ENCODE measurements at regions not wholly inside any gene's neighbourhood (a gene's known extent, or its start where the extent isn't known, plus 50 kb on each side); places are given as distances from the start of the nearest gene placed in this dataset.

DNA sequence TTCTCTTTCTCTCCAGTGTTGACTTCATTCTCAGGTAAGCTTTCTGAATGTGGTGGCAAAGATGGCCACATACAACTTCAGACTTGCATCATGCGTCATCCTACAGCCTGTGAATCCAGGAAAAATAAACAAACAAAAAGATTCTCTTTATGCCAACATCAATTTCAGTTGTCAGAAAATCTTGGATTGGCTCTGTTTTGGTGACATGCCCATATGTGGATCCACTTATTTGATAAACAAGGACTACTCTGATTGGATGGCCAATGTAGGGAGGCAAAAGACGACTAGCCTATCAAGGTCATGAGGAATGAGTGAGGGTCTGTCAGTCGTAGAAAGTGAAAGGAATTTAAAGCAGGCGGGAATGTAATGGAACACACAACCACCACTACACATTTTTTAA, 866.6 kb downstream of the USP25 start:
- DNase-seq: no peak

DNA sequence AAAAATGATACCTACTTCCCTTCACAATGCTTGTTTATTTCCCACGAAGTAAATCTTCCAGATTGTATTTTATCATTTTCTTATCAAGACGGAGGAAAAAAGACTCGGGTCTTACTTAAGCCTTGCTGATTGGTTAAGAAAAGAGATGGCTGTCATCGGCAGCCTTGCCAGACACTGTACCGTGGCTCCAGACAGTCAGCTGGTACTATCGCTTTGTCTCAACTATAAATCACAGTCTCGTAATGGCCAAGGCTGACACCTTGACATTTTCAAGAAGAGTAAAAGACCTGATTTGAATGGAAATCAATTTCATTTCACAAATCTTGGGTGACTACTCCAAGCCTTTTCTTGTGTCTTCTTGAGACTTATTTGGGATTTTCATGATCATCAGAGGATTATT, 868.0 kb downstream of the USP25 start:
- no peak for DNase-seq

DNA sequence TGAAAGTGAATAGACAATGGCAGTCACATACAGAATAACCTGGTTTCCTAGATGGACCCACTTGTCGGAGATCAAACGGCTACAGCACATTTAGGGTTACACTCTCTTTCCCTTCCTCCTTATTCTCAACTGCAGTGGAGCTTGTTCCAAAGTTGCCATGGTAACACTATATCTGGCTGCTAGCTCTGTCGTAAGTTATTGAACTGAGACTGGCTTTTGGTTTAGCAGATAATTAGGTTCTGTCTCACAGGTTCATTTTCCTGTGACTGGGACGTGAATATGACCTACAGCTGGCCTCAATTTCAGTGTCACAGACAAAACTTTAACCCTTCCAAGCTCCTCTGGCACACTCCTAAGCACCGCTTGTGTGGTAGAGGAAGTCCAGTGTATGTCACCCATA, 875.8 kb downstream of the USP25 start:
- DNase-seq: no peak

DNA sequence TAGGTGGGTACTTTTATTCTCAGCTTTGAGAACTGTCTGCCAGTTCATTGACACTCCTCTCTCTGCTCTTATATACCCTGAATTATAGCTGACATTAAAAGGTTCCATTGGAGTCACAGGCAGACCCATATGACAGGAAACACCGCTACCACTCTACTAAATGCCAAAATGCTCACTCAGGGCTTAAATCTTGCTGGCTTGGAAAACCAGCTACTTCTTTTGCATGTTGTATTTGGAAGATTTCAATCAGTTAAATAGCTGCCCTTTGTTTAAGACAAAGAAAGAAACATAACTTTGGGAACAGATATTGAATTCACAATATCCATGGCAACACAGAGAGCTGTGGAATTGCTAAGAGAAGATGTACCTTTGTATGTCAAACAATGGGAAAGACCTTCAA, 876.5 kb downstream of the USP25 start:
- DNase-seq: no peak

DNA sequence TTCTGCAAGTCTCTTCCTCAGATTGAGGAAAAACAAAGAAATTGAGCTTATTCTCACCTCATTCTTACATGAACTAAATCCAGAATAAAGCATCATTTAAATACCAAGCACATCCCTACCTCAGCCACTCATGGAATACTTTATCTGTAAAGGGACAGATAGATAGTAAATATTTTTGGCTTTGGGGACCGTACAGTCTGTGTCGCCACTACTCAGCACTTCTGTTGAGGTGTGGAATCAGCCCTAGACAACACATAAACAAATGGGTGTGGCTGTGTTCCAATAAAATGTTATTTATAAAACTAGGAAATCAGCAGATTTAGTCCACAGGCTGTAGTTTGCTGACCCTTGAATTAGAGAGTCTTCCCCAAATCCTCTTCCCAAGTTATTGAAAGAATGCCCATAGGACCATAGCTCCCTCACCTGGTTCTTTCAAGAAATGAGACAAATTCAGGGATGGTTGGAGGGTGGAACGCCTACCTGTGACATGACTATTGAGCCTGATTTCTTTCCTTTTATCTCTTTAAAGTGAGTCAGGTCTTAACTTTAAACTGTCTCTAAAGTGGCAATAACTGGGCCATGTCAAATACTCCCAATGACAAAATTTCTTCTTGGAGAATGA, 878.5 kb downstream of the USP25 start:
- no peak for DNase-seq

DNA sequence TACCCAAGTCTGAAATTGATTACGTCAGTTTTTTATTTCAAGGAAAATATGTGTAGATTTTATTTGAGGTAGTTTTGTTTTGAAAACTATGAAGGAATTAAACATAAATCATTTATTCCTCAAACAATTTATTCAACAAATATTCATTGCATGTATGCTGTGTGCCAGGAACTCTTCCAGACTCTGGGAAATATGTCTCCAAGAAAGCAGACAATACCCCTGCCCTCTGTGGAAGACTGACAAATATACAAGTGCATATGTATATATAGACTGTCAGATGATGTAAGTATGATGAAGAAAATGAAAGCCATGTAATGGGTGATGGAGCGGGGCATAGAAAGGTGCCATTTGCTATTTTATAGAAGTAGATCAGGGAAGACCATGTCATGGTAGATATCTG, 889.5 kb downstream of the USP25 start:
- no peak for DNase-seq

DNA sequence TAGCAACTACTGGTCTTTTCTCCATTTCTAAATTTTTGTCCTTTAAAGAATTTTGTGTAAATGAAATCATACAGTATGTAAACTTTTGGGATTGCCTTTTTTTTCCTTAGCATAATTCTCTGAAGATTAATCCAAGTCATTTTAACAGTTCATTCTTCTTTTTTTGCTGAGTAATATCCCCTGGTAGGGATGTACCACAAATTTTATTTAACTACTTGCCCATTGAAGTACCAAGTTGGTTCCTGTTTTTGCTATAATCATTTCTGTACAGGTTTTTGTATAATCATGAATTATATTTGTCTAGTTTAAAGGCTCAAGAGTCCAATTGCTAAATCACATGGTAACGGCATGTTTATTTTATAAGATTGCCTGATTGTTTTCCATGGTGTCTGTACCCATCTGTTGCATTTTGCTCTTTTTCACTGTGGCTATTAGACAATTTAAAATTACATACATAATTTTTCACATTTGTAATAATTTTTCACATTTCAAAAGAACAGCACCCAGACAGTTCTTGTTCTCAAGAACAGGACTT, 891.1 kb downstream of the USP25 start:
- no peak for DNase-seq

DNA sequence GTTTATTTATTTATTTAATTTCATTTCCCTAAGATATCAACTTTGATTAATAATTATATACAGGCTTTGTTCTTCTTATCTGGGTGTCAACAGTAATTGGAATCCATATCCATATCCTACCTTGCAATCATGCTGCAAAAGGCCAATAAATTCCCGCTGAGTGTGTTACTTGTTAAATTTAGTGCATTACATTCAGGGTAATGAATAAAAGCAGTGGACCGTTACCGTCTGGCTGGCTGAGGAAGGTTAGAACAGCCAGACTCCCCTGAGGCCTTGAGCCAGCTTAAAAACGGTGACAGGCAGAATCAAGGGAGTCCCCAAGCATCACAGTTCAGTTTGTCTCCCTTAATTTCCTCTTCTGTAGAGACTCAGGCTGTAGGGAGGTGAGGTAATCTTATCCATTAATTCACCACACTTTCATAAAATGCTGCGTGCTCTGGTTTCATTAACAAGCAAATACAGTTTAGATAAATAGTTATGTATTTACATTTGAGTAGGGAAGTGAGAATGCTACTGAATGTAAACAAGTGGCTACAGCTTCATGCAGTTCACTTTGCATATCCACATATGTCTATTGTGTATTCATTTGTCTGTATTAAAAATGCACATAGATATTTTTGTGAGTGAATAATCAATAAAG, 888.2 kb upstream of the CXADR start:
- no peak for DNase-seq

DNA sequence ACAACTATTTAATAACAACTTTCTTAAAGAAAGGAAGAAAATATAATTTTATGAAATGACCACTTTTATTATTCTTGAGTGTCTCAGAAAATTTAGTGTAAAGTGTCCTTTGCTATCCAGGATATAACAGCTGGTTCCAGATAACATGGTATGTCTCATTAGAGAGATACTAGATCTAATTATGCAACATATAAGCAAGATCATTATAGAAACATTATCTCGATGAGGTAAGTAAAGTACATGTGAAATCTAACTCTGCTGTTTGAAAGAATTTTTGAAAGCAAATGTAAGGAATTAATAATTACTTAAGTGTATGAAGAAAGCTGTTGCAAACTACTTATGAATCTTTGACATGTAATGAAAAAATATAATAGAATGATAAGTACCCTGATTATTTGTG, 887.4 kb upstream of the CXADR start:
- no peak for DNase-seq

DNA sequence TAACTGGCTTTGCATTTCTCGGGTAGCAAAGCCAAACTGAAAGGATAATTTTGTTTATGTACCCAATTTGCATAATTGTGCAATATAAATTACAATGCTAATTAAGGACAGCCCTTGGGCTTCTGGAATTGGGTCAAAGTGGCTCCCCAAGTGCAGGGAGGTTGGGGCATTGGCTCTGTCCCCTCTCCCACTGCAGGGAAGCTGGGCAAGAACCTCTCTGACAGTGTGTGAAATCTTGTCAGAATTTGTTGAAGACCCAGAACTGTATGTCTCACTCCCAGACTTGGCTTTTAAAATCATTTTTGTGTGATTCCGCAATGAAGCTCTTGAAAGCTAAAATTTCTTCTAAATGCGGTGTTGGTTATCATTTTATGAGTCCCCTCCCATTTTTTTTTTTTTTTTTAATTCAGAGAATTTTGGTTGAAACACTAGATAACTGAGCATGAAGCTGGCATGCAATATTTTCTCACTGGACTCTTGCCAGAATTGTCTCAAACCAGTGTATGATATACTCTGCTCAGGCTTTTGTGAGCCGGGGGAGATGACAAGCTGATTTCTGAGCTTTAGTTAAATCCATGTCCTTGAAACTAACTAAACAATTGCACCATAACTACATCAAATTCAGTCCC, 878.9 kb upstream of the CXADR start:
- DNase-seq: no peak

DNA sequence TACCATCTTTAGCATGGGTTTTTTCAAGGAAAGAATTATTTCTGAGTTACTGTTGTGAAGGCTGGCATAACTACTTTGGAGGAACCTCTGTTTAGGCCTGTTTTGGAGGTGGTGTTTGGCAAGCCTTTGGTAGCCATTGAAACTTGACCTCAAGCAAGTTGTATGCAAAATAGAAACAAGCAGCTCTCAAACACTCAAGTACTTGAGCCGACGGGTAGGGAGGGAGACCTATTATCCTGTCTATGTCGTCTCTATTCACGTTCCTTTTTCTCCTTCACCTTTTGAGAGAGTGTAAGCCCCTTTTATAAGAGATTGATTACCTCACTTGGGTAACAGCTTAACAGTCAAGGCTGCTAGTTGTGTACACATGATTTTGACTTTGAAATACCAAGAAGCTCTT, 878.3 kb upstream of the CXADR start:
- no peak for DNase-seq

DNA sequence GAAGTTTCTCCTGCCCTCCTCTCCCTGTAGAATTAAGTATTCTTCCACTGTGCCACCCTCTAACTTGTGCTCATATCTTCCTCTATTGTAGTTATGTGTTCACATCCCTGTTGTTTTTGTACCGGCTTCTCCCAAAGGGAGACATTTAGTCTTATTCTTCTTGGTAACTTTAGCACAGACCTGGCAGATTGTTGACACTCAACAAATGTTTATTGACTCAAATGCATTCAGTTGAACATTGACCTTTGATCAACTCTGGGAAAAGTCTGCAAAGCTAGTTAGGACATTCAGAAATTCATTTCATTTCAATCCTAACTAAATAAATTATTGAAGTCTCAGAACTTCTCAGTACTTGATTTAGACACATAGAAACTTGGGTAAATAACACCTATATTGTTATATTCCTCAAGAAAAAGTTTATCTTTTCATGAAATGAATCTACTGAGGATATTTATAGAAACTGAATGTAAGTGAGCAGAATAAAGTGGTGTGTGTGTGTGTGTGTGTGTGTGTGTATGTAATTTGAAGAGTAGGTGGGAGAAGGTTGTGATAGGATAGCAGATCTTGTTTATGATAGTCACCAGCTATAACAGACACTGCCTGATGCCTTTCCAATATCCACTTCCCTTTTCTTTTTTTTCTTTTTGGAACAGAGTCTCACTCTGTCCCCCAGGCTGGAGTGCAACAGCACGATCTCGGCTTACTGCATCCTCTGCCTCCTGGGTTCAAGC, 872.4 kb upstream of the CXADR start:
- no peak for DNase-seq

DNA sequence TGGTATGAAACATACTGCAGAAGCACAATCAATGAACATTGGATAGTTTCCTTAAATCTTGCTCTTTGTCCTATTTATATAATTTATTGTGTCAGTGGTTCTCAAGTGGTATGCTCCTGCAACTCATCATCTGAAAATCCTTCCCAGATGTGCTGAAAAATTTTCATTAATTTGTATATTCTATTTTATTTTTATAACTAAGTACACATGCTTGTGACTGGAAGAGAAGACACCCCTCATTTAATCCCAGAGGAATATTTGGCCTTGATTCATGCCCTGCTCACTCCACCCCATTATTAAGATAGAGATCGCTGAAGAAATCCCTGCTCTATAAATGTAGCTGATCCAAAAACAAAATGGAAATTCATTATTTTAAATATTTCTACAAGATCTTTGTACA, 870.5 kb upstream of the CXADR start:
- no peak for DNase-seq

DNA sequence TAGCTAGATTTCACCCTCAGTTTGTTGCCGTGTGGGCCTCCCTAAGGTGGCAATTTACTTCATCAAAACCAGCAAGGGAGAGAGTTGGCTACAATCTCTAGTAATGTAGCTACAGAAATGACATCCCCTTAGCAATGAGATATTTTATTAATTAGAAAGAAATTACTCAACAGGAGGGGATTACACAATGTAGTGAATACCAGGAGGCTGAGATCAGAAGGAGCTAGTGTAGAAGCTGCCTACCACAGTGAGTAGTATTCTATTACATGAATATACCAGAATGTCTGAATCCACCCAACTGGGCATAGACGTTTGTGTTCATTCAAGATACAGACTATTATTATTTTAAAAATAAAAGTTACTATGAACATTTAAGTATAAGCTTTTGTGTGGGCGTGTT, 868.2 kb upstream of the CXADR start:
- no peak for DNase-seq

DNA sequence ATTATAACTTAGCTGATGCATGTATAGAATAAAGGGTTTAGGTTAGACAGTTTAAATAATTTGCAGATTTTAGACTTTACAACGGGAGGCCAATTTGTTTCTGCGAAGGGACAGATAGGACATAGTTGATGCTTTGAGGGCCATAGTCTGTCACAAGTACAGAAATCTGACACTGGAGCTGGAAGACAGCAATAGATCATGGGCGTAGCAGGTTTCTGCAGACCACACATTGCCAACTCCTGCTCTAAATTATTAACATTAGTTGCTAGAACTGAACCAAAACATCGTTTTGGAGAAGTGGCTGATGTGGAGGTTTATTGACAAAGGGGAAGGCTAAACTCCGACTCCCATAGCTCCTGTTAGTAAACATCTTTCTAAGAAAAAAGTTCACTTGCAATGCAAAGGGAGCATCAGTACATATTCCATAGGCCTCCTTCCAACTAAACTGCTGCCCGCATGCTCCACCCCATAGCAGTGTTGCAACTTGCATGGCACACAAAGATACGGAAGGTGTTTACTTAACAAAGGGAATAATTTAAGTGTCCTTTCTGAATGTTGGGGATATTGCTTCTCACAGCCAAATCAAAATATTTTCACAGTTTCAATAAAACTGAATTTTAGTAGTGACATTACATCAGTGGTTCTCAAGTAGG, 862.0 kb upstream of the CXADR start:
- no peak for DNase-seq

DNA sequence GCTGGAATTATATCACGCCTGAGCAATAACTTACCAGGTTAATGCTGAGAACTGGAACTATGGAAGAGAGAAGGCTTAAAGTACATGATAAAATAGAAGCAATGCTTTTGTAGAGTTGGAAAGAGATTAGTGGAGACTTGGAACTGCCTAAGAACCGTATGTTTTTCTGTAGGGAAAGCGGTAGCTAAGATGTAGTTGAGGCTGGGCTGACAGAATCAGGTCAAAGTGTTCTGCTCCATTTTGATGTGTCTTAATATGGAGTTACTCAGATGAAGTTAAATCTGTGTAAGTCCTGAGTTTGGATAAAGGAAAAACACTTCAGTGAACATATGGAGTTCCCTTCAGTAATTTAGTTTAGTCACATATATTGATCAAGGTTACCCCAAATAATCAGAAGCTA, 860.9 kb upstream of the CXADR start:
- no peak for DNase-seq

DNA sequence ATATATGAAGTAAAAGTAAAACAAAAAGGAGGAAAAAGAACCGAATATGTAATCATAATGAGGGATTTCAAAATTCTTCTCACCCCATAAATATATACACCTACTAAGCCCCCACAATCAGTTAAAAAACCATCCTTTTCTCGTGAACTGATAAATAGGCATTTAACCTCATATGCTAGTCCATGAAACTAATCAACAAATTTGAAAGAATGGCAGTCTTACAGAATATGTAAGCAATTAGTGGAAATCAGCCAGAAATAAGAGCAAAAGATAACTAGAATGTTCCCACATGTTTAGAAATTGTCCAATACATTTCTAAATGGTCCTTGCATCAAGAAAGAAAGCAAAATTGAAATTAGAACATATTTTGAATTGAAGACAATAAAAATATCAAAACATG, 849.4 kb upstream of the CXADR start:
- DNase-seq: no peak

DNA sequence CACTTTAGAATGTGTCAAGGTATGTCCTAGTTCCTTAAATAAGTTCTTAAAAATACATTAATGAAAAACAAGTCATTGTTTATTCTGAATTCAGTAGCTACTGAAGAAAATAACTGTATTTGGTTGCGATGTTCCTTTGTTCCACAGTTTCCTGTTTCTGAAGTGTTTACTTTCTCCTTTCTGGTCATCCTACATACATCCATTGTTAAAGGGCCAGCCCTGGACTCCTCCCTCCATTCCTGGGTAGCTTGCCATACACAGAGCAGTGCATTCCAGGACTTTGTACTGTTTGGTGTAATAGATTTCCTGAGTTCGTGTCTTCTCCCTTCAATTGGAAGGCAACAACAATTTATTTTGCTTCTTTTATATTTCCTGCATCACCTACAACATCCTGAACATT, 845.4 kb upstream of the CXADR start:
- DNase-seq: no peak

DNA sequence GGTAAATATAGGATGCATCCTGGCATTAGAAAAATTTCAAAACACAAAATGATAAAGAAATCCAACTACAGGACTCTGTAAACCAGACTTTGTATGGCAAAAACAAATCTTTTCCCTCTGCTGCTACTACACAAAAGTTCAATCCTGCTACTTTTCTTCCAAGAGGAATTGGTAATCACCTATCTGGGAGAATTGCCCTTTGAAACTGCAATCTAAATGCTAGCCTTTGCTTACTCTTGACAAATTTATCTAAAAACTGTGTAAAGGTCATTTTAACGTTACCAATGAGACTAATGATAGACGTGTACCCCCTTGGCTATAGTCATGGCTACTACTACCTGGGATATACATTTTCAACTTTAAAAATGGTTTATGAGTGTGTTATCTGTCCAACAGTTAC, 837.9 kb upstream of the CXADR start:
- no peak for DNase-seq

DNA sequence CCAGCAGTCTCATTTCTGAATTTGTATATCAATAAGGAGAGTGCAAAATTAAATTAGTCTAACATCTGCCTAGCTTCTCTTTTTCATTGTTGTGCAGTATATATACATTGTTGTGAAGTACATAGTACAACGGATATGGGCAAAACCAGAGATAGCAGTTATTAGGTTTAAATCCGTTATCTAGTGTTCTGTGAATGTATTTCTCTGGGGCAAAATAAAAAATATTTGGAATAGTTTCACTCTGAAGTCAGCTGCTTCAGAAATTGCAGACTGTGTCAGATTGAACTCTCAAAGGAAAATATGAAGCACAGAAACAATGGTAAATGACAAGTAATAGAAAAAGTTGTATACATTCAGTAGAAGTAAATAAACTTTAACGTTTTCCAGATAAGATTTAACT, 836.5 kb upstream of the CXADR start:
- DNase-seq: no peak

DNA sequence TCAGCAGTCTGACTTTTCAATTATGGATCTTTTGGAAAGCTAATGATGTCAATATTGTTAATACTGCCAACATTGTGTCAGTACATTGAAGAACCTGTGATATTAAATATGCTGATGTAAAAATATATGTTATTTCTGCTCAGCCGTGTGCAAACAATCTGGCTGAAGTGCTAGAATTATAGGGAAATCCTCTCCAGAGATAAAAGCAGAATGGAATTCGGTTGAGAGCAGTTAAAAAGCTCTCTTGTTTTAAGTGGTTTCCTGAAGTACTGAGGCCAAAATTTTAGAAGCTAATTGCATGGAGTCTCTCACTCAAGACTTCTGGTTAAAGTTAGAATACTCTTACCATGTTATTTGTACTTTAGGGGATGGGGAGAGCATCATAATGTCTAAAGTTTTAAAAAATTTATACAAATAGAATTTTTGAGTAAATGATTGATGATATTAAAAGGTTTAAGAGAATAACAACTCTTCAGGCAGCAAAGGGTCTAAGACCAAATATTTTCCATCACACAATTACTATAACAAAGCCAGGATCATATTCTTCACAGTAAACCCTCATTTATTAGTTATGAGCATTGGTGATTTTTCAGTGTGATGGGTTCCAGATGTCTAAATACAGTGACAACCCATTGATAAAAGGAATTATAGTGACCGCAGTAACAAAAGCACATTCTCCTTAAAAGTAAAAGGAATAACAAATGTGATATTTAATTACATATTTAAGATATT, 834.2 kb upstream of the CXADR start:
- no peak for DNase-seq

DNA sequence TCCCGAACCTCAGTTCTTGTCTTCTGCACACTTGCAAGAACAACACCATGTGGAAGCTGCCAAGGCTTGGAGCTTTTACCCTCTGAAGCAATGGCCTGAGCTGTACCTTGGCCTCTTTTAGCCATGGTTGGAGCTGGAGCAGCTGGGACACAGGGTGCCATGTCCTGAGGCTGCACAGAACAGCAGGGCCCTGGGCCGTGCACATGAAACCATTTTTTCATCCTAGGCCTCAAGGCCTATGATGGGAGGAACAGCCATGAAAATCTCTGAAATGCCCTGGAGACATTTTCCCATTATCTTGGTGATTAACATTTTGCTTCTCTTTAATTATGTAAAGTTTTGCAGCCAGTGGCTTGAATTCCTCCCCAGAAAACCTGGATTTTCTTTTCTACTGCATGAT, 817.8 kb upstream of the CXADR start:
- no peak for DNase-seq

DNA sequence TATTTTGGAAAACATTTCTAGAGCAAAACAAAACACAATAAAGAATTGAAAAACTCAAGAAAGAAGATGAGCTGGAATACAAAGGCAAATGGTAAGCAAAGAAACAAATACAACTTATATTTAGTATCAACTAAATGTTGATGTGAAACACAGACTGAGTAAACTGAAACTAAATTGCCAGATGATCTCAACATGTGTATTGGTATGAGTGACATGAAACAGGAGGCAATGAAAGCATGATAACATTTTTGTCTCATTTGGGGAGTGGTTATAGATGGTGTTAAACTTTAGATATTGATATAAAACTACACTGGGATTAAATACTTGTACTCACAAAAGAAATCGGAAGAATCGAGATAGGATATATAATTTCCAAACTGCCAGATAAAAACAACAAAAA, 805.6 kb upstream of the CXADR start:
- no peak for DNase-seq
